ENCODE measurements at regions not wholly inside any gene's neighbourhood (a gene's known extent, or its start where the extent isn't known, plus 50 kb on each side); places are given as distances from the start of the nearest gene placed in this dataset.

- Mint-ChIP-seq H3K9me3 (peaks cover 0 to 3% (median 0%) of the 10 kb centered on the region in 7 donors), H3K4me1 (no peaks in the 10 kb centered on the region), H3K4me3 (no peak overlapping the region), H3K36me3 (no peaks in the 10 kb centered on the region), H3K27me3 (peaks cover 7% of the 10 kb centered on the region), H3K27ac (no peak overlapping the region)
- DNase-seq (no peak), ATAC-seq (ENCODE audit: low read depth in 2 of 2) (no peak)
- Histone ChIP-seq H3K36me3 (ENCODE audit: control insufficient read depth, insufficient read depth, low read length) (no peaks in the 10 kb centered on the region), H3K27me3 (ENCODE audit: control insufficient read depth, insufficient read depth, low read length) (peaks cover 3% of the 10 kb centered on the region), H3K9me3 (ENCODE audit: control insufficient read depth in 2 of 2, low read length in 2 of 2) (no peaks in the 10 kb centered on the region), H3K4me3 (ENCODE audit: low read depth, low read length) (no peak overlapping the region), H3K27ac (ENCODE audit: insufficient read depth, low read length, poor library complexity, severe bottlenecking) (no peak overlapping the region), H3K4me1 (ENCODE audit: control insufficient read depth, insufficient read depth, low read length, poor library complexity, severe bottlenecking) (no peaks in the 10 kb centered on the region)
Measured at GRCh38 chr1:90558754-90559378, 158.2 kb downstream of the BARHL2 start.

- H3K27ac ChIP-seq (ENCODE audit: insufficient read depth, low read length, poor library complexity, severe bottlenecking): no peak overlapping the region
- Mint-ChIP-seq H3K9me3 (peaks cover 0 to 3% (median 0%) of the 10 kb centered on the region in 7 donors), H3K4me1 (no peaks in the 10 kb centered on the region), H3K27me3 (peaks cover 7% of the 10 kb centered on the region), H3K27ac (no peak overlapping the region), H3K4me3 (no peak overlapping the region), H3K36me3 (no peaks in the 10 kb centered on the region)
- no peak for DNase-seq
- peaks cover 3% of the 10 kb centered on the region for H3K27me3 ChIP-seq (ENCODE audit: control insufficient read depth, insufficient read depth, low read length)
- H3K36me3 ChIP-seq (ENCODE audit: control insufficient read depth, insufficient read depth, low read length): no peaks in the 10 kb centered on the region
- no peak for ATAC-seq (ENCODE audit: low read depth in 2 of 2)
- H3K9me3 ChIP-seq (ENCODE audit: control insufficient read depth in 2 of 2, low read length in 2 of 2): no peaks in the 10 kb centered on the region
- no peak overlapping the region for H3K4me3 ChIP-seq (ENCODE audit: low read depth, low read length)
- H3K4me1 ChIP-seq (ENCODE audit: control insufficient read depth, insufficient read depth, low read length, poor library complexity, severe bottlenecking): no peaks in the 10 kb centered on the region
Measured at GRCh38 chr1:90558126-90558525, 159.0 kb downstream of the BARHL2 start.

GRCh38 chr1:90557706-90558105, 159.4 kb downstream of the BARHL2 start:
- Histone ChIP-seq H3K27ac (ENCODE audit: insufficient read depth, low read length, poor library complexity, severe bottlenecking) (no peak overlapping the region), H3K4me3 (ENCODE audit: low read depth, low read length) (no peak overlapping the region), H3K9me3 (ENCODE audit: control insufficient read depth in 2 of 2, low read length in 2 of 2) (no peaks in the 10 kb centered on the region), H3K4me1 (ENCODE audit: control insufficient read depth, insufficient read depth, low read length, poor library complexity, severe bottlenecking) (no peaks in the 10 kb centered on the region), H3K27me3 (ENCODE audit: control insufficient read depth, insufficient read depth, low read length) (peaks cover 3% of the 10 kb centered on the region), H3K36me3 (ENCODE audit: control insufficient read depth, insufficient read depth, low read length) (no peaks in the 10 kb centered on the region)
- no peak for DNase-seq
- Mint-ChIP-seq H3K36me3 (no peaks in the 10 kb centered on the region), H3K9me3 (peaks cover 0 to 3% (median 0%) of the 10 kb centered on the region in 7 donors), H3K27ac (no peak overlapping the region), H3K4me3 (no peak overlapping the region), H3K4me1 (no peaks in the 10 kb centered on the region), H3K27me3 (peaks cover 7% of the 10 kb centered on the region)
- ATAC-seq (ENCODE audit: low read depth in 2 of 2): no peak

GRCh38 chr1:90550626-90551406, 166.3 kb downstream of the BARHL2 start:
- H3K27ac Mint-ChIP-seq: no peak overlapping the region
- H3K9me3 ChIP-seq (ENCODE audit: control insufficient read depth in 2 of 2, low read length in 2 of 2): no peaks in the 10 kb centered on the region

GRCh38 chr1:90544356-90544755, 172.7 kb downstream of the BARHL2 start:
- H3K4me1 ChIP-seq (ENCODE audit: control insufficient read depth, insufficient read depth, low read length, poor library complexity, severe bottlenecking): no peaks in the 10 kb centered on the region
- no peak overlapping the region for H3K4me3 ChIP-seq (ENCODE audit: low read depth, low read length)
- DNase-seq (no peak), ATAC-seq (ENCODE audit: low read depth in 2 of 2) (no peak)
- Mint-ChIP-seq H3K36me3 (no peaks in the 10 kb centered on the region), H3K4me1 (no peaks in the 10 kb centered on the region), H3K4me3 (no peak overlapping the region), H3K27me3 (peaks cover 18% of the 10 kb centered on the region), H3K9me3 (no peaks in the 10 kb centered on the region), H3K27ac (no peak overlapping the region)
- no peaks in the 10 kb centered on the region for H3K9me3 ChIP-seq (ENCODE audit: control insufficient read depth in 2 of 2, low read length in 2 of 2)
- no peak overlapping the region for H3K27ac ChIP-seq (ENCODE audit: insufficient read depth, low read length, poor library complexity, severe bottlenecking)
- no peaks in the 10 kb centered on the region for H3K36me3 ChIP-seq (ENCODE audit: control insufficient read depth, insufficient read depth, low read length)
- H3K27me3 ChIP-seq (ENCODE audit: control insufficient read depth, insufficient read depth, low read length): peaks cover 2% of the 10 kb centered on the region

More at GRCh38 chr1:90550626-90551406, 166.3 kb downstream of the BARHL2 start:
- Histone ChIP-seq H3K27ac (ENCODE audit: insufficient read depth, low read length, poor library complexity, severe bottlenecking) (no peak overlapping the region), H3K4me3 (ENCODE audit: low read depth, low read length) (no peak overlapping the region), H3K36me3 (ENCODE audit: control insufficient read depth, insufficient read depth, low read length) (no peaks in the 10 kb centered on the region), H3K27me3 (ENCODE audit: control insufficient read depth, insufficient read depth, low read length) (peaks cover 4% of the 10 kb centered on the region), H3K4me1 (ENCODE audit: control insufficient read depth, insufficient read depth, low read length, poor library complexity, severe bottlenecking) (no peaks in the 10 kb centered on the region)
- H3K27me3 Mint-ChIP-seq: peaks cover 12% of the 10 kb centered on the region
- H3K9me3 Mint-ChIP-seq: peaks cover 0 to 3% (median 0%) of the 10 kb centered on the region in 7 donors
- no peaks in the 10 kb centered on the region for H3K36me3 Mint-ChIP-seq
- DNase-seq (no peak), ATAC-seq (ENCODE audit: low read depth in 2 of 2) (no peak)
- H3K4me1 Mint-ChIP-seq: no peaks in the 10 kb centered on the region
- H3K4me3 Mint-ChIP-seq: no peak overlapping the region

GRCh38 chr1:90537606-90538362, 179.3 kb downstream of the BARHL2 start:
- Mint-ChIP-seq H3K4me3 (no peak overlapping the region), H3K36me3 (no peaks in the 10 kb centered on the region), H3K27ac (no peak overlapping the region), H3K27me3 (peaks cover 11% of the 10 kb centered on the region), H3K4me1 (no peaks in the 10 kb centered on the region), H3K9me3 (no peaks in the 10 kb centered on the region)
- no peaks in the 10 kb centered on the region for H3K36me3 ChIP-seq (ENCODE audit: control insufficient read depth, insufficient read depth, low read length)
- DNase-seq (no peak), ATAC-seq (ENCODE audit: low read depth in 2 of 2) (no peak)
- H3K27ac ChIP-seq (ENCODE audit: insufficient read depth, low read length, poor library complexity, severe bottlenecking): no peak overlapping the region
- H3K9me3 ChIP-seq (ENCODE audit: control insufficient read depth in 2 of 2, low read length in 2 of 2): no peaks in the 10 kb centered on the region
- H3K27me3 ChIP-seq (ENCODE audit: control insufficient read depth, insufficient read depth, low read length): peaks cover 3% of the 10 kb centered on the region
- H3K4me1 ChIP-seq (ENCODE audit: control insufficient read depth, insufficient read depth, low read length, poor library complexity, severe bottlenecking): no peaks in the 10 kb centered on the region
- H3K4me3 ChIP-seq (ENCODE audit: low read depth, low read length): no peak overlapping the region

GRCh38 chr1:90534663-90535295, 182.3 kb downstream of the BARHL2 start:
- Mint-ChIP-seq H3K27me3 (peaks cover 6% of the 10 kb centered on the region), H3K27ac (no peak overlapping the region), H3K4me3 (no peak overlapping the region), H3K4me1 (no peaks in the 10 kb centered on the region), H3K36me3 (no peaks in the 10 kb centered on the region), H3K9me3 (no peaks in the 10 kb centered on the region)
- Histone ChIP-seq H3K9me3 (ENCODE audit: control insufficient read depth in 2 of 2, low read length in 2 of 2) (no peaks in the 10 kb centered on the region), H3K4me1 (ENCODE audit: control insufficient read depth, insufficient read depth, low read length, poor library complexity, severe bottlenecking) (no peaks in the 10 kb centered on the region), H3K4me3 (ENCODE audit: low read depth, low read length) (no peak overlapping the region), H3K27ac (ENCODE audit: insufficient read depth, low read length, poor library complexity, severe bottlenecking) (no peak overlapping the region), H3K36me3 (ENCODE audit: control insufficient read depth, insufficient read depth, low read length) (no peaks in the 10 kb centered on the region), H3K27me3 (ENCODE audit: control insufficient read depth, insufficient read depth, low read length) (peaks cover 6% of the 10 kb centered on the region)
- DNase-seq: no peak
- no peak for ATAC-seq (ENCODE audit: low read depth in 2 of 2)
